ENCODE measurements at regions not wholly inside any gene's neighbourhood (a gene's known extent, or its start where the extent isn't known, plus 50 kb on each side); places are given as distances from the start of the nearest gene placed in this dataset.
"Not testable (repeated sequence)": the region's sequence is repeated elsewhere in the genome, so short reads cannot be mapped to it uniquely, and the experiment has no call there.

GRCh38 chr18:73613706-73614340 lies 533.8 kb downstream of the FBXO15 start:
- DNase-seq, result no peak

- no peak for DNase-seq
Observed at GRCh38 chr18:73597832-73598615, 549.6 kb downstream of the FBXO15 start.

- DNase-seq, result no peak
Observed at GRCh38 chr18:73594749-73595148, 552.9 kb downstream of the FBXO15 start.

GRCh38 chr18:73593207-73593606 lies 554.4 kb downstream of the FBXO15 start:
- no peak for DNase-seq

GRCh38 chr18:73590950-73591349 lies 556.7 kb downstream of the FBXO15 start:
- no peak for DNase-seq

GRCh38 chr18:73579698-73580097 lies 567.9 kb downstream of the FBXO15 start:
- no peak for DNase-seq

GRCh38 chr18:73577365-73577764 lies 570.3 kb downstream of the FBXO15 start:
- DNase-seq, result no peak

GRCh38 chr18:73563901-73564472 lies 583.6 kb downstream of the FBXO15 start:
- no peak for DNase-seq

GRCh38 chr18:73563345-73563744 lies 584.3 kb downstream of the FBXO15 start:
- DNase-seq, result no peak

- DNase-seq, result no peak
Observed at GRCh38 chr18:73556904-73557303, 590.7 kb downstream of the FBXO15 start.

- no peak for DNase-seq
Observed at GRCh38 chr18:73552171-73552570, 595.5 kb downstream of the FBXO15 start.

GRCh38 chr18:73551211-73551610 lies 596.4 kb downstream of the FBXO15 start:
- DNase-seq, result no peak

GRCh38 chr18:73549236-73549635 lies 598.4 kb downstream of the FBXO15 start:
- DNase-seq, result no peak

- no peak for DNase-seq
Observed at GRCh38 chr18:73545472-73545871, 602.2 kb downstream of the FBXO15 start.

GRCh38 chr18:73544617-73545016 lies 603.0 kb downstream of the FBXO15 start:
- no peak for DNase-seq

- no peak for DNase-seq
Observed at GRCh38 chr18:73544032-73544431, 603.6 kb downstream of the FBXO15 start.

- DNase-seq, result no peak
Observed at GRCh38 chr18:73535990-73536389, 611.6 kb downstream of the FBXO15 start.

- DNase-seq, result no peak
Observed at GRCh38 chr18:73535189-73535588, 612.4 kb downstream of the FBXO15 start.

GRCh38 chr18:73531601-73532000 lies 616.0 kb downstream of the FBXO15 start:
- no peak for DNase-seq

- no peak for DNase-seq
Observed at GRCh38 chr18:73528066-73528465, 619.6 kb downstream of the FBXO15 start.

GRCh38 chr18:73520229-73520628 lies 627.4 kb downstream of the FBXO15 start:
- DNase-seq, result no peak

- DNase-seq, result not testable (repeated sequence)
Observed at GRCh38 chr18:73516056-73516455, 631.6 kb downstream of the FBXO15 start.

GRCh38 chr18:73514449-73514848 lies 633.2 kb downstream of the FBXO15 start:
- no peak for DNase-seq

All from T1000 (cell line).